DMS 273 (cell line): ENCODE measurements at regions not wholly inside any gene's neighbourhood (a gene's known extent, or its start where the extent isn't known, plus 50 kb on each side); places are given as distances from the start of the nearest gene placed in this dataset.

Source experiments
- DNase-seq: peaks from one replicate; lab custom pipeline; 2025; ENCODE audit not compliant: unreplicated experiment; lab: John Stamatoyannopoulos, UW

- DNase-seq = no peak
Observed at GRCh38 chr18:54020966-54021365, 203.5 kb downstream of the MBD2 start.

DNA sequence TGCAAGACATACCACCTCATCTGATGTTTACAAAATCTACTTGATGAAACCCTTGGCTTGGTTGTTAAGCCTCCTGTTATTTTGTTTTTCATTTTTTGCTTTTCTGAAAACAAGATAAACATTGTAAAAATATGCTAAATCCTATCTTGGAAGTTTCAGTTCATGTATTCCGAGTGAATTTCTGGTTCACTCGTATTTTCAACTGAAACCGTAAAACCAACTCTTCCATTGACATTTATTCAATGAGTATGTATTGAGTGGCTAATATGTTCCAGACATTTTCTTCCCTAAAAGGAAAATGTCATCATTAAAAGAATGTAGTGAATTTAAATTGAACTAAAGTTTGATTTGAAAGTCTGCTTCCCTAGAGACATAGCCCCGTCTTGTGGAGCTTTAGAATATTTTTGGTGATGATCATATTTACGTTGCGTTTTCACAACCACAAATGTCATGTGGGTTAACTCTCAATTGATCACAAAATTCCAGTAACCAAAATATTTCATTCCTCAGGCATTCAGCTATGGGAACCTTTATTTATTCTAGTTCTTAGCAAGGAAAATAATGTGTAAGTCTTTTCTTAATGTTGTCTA, 204.2 kb downstream of the MBD2 start:
- no peak for DNase-seq

DNA sequence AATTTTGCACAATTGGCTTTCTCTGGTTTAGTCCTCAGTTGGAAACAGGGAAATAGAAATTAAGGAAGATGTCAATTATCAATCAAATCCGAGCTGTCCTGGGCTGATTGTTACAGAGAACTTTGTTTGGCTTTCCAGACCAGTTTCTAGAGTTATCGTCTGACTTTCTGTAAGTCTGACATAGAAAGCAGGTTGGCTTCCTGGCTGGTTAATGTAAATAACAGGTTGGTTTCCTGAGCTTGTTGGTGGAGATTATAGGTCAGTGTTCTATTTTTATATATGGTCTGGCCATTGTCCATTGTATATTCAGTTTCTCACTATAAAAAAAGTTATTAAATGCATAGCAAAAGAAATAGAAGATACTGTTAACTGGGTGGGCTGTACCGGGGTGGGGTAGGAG, 204.8 kb downstream of the MBD2 start:
- DNase-seq = no peak

GRCh38 chr18:54013452-54013851, 211.0 kb downstream of the MBD2 start:
- no peak for DNase-seq

GRCh38 chr18:54004828-54005227, 219.6 kb downstream of the MBD2 start:
- DNase-seq = peak; percentile 74

GRCh38 chr18:54003195-54003594, 221.3 kb downstream of the MBD2 start:
- DNase-seq = no peak

DNA sequence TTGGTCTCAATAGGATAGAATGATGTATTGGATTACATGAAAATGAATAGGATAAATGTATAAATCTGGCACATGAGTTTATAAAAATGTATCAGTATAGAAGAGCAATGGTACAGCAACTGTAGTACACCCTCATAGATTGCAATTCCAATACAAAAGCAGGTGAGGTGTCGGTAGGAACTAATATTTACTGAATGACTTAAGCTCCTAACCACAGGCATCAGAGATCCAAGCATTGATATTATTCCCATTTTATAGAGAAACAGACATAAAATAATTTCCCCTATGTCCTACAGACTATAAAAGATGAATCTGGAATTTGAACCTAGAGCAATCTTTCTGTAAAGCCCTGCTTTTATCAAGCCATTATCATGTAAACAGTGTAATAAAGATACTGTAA, 227.4 kb downstream of the MBD2 start:
- no peak for DNase-seq

DNA sequence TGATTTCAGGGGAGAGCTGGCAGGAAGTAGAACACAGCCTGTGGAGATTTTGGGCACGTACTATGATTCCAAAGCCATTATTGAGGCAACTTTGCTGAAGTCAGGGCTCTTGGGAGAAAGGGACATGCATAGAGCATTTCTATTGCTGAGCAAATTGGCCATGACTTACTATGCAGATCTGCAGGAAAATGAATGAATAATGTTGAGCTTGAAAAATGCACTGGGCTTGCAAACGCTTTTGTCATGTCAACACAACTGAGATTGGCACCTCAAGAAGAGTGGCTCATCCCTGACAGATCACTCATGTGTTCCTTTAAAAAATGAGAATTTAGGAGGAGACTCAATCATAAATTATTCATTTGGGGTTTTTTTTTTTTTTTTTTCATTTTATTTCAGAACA, 230.5 kb downstream of the MBD2 start:
- DNase-seq = no peak

- DNase-seq = no peak
Observed at GRCh38 chr18:53991805-53992204, 232.7 kb downstream of the MBD2 start.

- no peak for DNase-seq
Observed at GRCh38 chr18:53991202-53991601, 233.3 kb downstream of the MBD2 start.

DNA sequence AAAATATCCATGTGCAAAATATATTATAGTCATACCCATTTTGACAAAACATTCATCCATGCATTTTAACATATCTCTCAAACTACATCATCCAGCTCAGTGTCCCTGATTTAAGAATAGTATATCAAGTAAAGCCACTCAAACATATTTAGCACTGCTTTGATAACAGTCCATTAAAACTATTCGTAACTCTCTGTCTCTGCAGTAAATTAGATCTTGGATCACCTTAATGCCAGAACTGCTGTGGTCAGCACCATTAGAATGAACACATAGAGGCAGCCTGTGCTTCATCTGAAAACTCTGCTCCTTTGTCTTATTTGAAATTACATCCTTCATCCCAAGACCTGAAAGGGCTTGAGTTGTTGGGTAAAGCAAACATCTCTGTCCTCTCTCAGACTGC, 234.0 kb downstream of the MBD2 start:
- DNase-seq = no peak

DNA sequence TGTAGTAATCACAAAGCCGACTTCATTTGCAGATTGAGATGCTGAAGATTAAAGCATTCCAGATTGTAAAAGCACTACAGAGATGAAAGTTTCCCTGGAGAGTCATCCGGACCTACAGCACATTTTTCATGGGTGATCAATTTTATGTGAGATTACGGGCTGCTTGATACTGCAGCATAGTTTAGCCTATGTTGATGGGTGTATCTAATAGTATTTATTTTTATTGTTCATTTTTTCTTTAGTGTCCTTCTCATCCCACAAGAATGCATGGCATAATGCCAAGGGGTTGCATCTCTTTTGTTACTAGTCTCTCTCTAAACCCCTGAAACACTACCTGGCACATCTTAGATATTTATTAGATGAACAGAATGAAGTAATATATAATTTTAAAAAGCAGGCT, 240.4 kb downstream of the MBD2 start:
- no peak for DNase-seq

DNA sequence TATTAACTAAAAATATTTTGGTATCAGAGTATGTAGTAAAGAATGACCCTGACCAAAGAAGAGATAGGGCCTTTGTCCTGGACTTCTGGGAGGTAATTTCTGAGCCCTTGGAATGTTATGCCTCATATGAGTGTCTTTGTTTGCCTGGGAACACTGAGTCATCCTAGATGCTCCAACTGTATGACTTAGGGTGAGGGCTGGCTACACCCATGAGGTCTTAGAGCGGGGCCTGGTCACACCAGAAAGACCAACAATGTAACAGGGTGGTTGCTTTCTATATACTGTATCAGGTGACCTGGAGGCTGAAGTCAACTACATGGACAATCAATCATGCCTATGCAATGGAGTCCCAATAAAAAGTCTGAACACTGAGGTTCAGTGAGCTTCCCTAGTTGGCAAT, 253.1 kb downstream of the MBD2 start:
- DNase-seq = no peak

GRCh38 chr18:53952700-53953099, 271.8 kb downstream of the MBD2 start:
- DNase-seq = no peak

DNA sequence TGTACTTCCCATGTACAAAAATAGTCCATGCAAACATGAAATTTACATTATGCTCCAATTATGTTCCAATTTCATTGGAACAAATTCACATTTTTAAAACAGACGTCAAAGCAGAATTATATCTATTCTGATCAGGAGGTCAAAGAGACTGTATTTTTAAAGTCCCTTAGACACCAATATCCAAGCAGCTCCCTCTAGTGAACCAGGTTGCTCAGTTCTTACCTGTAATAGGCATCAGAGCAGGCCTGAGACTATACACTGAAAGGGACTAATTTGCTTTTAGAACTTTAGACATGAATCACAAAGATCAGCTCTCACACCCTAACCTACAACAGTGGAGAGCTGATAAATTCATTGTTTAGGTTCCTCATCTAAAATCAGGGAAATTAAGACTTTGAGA, 273.9 kb downstream of the MBD2 start:
- DNase-seq = peak; percentile 10

DNA sequence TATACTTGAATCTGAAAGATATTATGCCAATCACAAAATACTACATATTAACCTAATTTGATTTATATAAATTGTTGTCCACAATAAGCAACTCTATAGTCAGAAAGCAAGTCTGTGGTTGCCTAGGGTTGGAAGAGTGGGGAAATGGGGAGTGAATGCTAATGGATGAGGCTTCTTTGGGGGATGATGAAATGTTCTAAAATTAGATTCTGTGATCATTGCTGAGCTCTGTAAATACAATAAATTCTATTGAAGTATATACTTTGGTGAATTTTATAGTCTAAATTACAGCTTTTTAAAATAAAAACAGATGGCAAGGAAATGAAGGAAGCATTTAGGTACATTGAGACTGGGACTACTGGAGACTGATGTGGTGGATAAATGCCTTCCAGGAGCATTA, 275.5 kb downstream of the MBD2 start:
- DNase-seq = no peak

- no peak for DNase-seq
Observed at GRCh38 chr18:53947092-53947640, 277.3 kb downstream of the MBD2 start.

- no peak for DNase-seq
Observed at GRCh38 chr18:53946594-53946993, 277.9 kb downstream of the MBD2 start.

DNA sequence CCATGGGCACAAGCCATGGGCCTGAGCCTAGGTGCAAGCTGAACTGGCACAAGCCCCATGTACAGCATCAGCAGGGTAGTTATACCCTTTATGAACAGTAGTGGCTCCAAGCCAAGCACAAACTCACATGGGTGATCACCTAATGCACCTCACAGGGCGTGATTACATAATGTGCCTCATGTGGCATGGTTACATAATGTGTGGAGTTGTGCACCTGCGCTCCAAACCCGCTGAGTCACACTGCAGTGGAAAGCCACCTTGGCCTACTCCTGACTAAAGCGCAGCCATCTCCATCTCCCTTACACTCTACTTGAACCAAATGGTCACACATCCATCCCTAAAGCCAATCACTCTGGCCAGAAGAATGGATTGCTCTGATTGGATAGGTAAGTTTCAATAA, 279.7 kb downstream of the MBD2 start:
- DNase-seq = peak; percentile 59

DNA sequence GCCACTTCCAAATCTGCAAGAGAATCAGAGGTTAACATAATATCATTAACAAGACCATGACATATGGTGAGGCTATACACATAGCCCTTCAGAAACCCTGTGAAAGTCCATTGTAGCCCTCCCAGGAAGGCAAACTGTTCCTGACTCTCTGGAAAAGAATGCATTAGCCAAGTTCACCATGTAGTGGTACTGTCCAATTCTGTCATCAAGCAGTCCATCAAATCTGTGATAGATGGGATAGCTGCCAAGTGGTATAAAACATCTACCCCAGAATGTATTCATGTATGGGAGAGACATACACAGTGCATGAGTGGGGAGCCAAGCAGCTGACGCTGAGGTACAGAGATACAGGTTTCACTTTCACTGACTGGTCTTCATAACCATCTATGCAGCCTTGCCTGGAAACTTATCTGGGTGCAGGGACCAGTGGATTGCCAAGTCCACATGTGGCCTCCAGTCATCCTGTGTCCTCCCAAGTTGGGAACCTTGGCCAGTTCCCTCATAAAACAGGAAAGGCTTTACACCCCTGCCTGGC, 281.1 kb downstream of the MBD2 start:
- peak; percentile 21 for DNase-seq

GRCh38 chr18:53941601-53942338, 282.7 kb downstream of the MBD2 start:
- DNase-seq = peak; percentile 91

DNA sequence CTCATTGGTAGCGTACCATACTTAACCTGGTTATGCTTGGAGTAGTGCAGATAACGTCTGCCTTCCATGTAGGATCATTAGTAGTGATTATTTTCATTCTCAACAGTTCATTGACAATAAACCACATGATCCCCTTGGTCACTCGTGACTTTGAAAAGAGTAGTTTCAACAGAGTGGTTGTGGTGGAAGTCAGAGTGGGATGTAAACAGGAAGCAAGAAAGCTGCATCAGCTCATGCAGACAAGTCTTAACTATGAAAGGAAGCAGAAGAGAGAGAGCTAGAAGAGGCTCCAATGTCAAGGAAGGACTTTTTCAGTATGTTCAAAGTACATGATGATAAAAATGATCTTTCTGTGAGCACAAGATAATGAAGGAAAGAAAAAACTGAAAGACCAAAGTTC, 287.4 kb downstream of the MBD2 start:
- no peak for DNase-seq
